ENCODE measurements at regions not wholly inside any gene's neighbourhood (a gene's known extent, or its start where the extent isn't known, plus 50 kb on each side); places are given as distances from the start of the nearest gene placed in this dataset.

DNA sequence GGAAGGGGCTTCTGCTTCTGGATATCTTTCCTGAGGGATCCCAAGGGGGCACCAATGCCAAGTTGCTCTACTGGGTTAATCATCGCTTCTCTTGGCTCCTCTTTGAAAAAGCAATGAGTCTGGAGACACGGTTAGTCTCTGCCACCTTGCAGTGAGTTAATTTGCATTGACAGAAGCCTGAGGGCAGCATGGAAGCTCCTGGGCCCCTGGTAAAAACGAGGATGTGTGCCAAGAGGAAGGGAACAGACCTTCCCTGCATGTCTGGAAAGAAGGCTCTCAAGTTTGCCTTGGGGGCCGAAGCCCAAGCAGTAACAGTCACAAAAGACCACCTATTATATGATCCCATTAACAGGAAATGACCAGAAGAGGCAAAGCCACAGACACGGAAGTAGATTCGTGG, 86.7 kb downstream of the IRX5 start:
- no peak for TF ChIP-seq EZH2 (IDR thresholded peaks at IDR 0.05; ENCODE audit: insufficient read depth, low read length)
- TF ChIP-seq, protein P1, sequence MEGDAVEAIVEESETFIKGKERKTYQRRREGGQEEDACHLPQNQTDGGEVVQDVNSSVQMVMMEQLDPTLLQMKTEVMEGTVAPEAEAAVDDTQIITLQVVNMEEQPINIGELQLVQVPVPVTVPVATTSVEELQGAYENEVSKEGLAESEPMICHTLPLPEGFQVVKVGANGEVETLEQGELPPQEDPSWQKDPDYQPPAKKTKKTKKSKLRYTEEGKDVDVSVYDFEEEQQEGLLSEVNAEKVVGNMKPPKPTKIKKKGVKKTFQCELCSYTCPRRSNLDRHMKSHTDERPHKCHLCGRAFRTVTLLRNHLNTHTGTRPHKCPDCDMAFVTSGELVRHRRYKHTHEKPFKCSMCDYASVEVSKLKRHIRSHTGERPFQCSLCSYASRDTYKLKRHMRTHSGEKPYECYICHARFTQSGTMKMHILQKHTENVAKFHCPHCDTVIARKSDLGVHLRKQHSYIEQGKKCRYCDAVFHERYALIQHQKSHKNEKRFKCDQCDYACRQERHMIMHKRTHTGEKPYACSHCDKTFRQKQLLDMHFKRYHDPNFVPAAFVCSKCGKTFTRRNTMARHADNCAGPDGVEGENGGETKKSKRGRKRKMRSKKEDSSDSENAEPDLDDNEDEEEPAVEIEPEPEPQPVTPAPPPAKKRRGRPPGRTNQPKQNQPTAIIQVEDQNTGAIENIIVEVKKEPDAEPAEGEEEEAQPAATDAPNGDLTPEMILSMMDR (IDR thresholded peaks at IDR 0.05; ENCODE audit: insufficient read depth, low read depth, low read length), result no peak
- Histone ChIP-seq H3K36me3 (ENCODE audit: insufficient read depth, low read length) (no peaks in the 10 kb centered on the region), H3K4me2 (ENCODE audit: low read length) (no peak overlapping the region), H2AFZ (ENCODE audit: low read depth, low read length) (no peak overlapping the region), H3K4me3 (ENCODE audit: insufficient read depth, low read depth, low read length) (no peak overlapping the region), H4K20me1 (ENCODE audit: insufficient read depth, low read length) (no peaks in the 10 kb centered on the region), H3K27ac (ENCODE audit: low read depth, low read length) (no peak overlapping the region), H3K27me3 (ENCODE audit: insufficient read depth, low read length) (no peaks in the 10 kb centered on the region), H3K9me3 (ENCODE audit: insufficient read depth, low read depth, low read length) (peaks cover 8% of the 10 kb centered on the region), H3K79me2 (ENCODE audit: insufficient read depth, low read length) (no peaks in the 10 kb centered on the region), H3K4me1 (ENCODE audit: insufficient read depth, low read length) (no peaks in the 10 kb centered on the region), H3K9ac (ENCODE audit: low read length) (no peak overlapping the region)
- FAIRE-seq (no peak), DNase-seq (ENCODE audit: low read depth) (no peak)
- H3K4me1 Mint-ChIP-seq (ENCODE audit: low read depth, unreplicated experiment), result peaks cover 2% of the 10 kb centered on the region
- no peak overlapping the region for H3K27ac Mint-ChIP-seq (ENCODE audit: unreplicated experiment)
- no peaks in the 10 kb centered on the region for H3K9me3 Mint-ChIP-seq (ENCODE audit: unreplicated experiment)
- H3K36me3 Mint-ChIP-seq (ENCODE audit: low read depth, unreplicated experiment), result no peaks in the 10 kb centered on the region
- peaks cover 12% of the 10 kb centered on the region for H3K27me3 Mint-ChIP-seq (ENCODE audit: low read depth, unreplicated experiment)
- H3K4me3 Mint-ChIP-seq (ENCODE audit: unreplicated experiment), result no peak overlapping the region

DNA sequence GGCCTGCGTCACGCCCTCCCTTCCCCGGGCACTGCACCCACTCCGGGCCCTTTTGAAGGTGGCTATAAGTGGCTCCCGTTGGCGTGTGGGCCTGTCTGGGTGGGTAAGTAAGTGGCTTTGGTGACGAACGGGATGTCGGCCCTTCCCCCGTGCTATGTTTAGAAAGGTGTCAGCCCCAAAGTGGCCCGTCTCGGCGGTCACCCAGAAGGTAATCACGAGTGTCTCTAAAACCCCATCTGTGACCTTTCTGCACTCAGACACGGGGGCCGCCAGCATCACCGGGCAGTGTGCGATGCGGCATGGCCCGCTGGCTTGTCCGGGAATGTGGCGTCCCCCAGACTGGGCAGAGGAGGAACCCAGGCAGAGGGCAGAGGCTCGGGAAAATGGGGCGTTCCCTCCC, 88.2 kb downstream of the IRX5 start:
- no peak overlapping the region for H3K9ac ChIP-seq (ENCODE audit: low read length)
- Mint-ChIP-seq H3K27ac (ENCODE audit: unreplicated experiment) (no peak overlapping the region), H3K9me3 (ENCODE audit: unreplicated experiment) (no peaks in the 10 kb centered on the region), H3K27me3 (ENCODE audit: low read depth, unreplicated experiment) (peaks cover 20% of the 10 kb centered on the region), H3K4me3 (ENCODE audit: unreplicated experiment) (no peak overlapping the region), H3K4me1 (ENCODE audit: low read depth, unreplicated experiment) (peaks cover 2% of the 10 kb centered on the region), H3K36me3 (ENCODE audit: low read depth, unreplicated experiment) (no peaks in the 10 kb centered on the region)
- DNase-seq (ENCODE audit: low read depth) (no peak), FAIRE-seq (no peak)
- TF ChIP-seq EZH2 (IDR thresholded peaks at IDR 0.05; ENCODE audit: insufficient read depth, low read length), result no peak
- TF ChIP-seq, protein P1 (IDR thresholded peaks at IDR 0.05; ENCODE audit: insufficient read depth, low read depth, low read length), result no peak
- H3K4me2 ChIP-seq (ENCODE audit: low read length), result no peak overlapping the region
- no peak overlapping the region for H3K4me3 ChIP-seq (ENCODE audit: insufficient read depth, low read depth, low read length)
- no peaks in the 10 kb centered on the region for H3K27me3 ChIP-seq (ENCODE audit: insufficient read depth, low read length)
- H3K36me3 ChIP-seq (ENCODE audit: insufficient read depth, low read length), result no peaks in the 10 kb centered on the region
- H3K9me3 ChIP-seq (ENCODE audit: insufficient read depth, low read depth, low read length), result peaks cover 8% of the 10 kb centered on the region
- no peak overlapping the region for H3K27ac ChIP-seq (ENCODE audit: low read depth, low read length)
- no peaks in the 10 kb centered on the region for H4K20me1 ChIP-seq (ENCODE audit: insufficient read depth, low read length)
- H3K79me2 ChIP-seq (ENCODE audit: insufficient read depth, low read length), result no peaks in the 10 kb centered on the region
- H2AFZ ChIP-seq (ENCODE audit: low read depth, low read length), result no peak overlapping the region
- H3K4me1 ChIP-seq (ENCODE audit: insufficient read depth, low read length), result no peaks in the 10 kb centered on the region

DNA sequence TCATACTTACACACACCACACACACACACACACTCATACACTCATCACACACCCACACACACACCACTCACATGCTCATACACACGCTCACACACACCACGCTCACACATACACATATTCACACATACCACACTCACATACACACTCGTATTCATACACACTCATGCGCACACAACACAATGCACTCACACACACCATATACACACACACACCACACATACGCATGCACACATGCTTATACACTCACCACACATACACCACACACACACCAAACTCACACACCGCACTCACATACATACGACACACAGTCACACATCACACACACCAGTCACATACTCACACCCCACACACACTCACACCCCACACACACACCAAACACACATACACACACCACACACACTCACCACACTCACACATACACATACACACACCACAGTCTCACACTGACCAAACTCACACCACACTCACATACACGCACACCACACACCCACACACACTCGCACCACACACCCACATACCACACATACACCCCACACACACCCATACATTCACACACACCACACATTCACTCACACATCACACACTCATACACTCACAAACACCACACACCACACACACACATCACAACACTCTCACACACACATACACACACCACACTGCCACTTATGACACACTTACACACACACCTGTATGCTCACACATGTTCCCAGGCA, 88.9 kb downstream of the IRX5 start:
- Histone ChIP-seq H2AFZ (ENCODE audit: low read depth, low read length) (no peak overlapping the region), H3K9me3 (ENCODE audit: insufficient read depth, low read depth, low read length) (peaks cover 8% of the 10 kb centered on the region), H3K9ac (ENCODE audit: low read length) (no peak overlapping the region), H3K4me3 (ENCODE audit: insufficient read depth, low read depth, low read length) (no peak overlapping the region), H3K27me3 (ENCODE audit: insufficient read depth, low read length) (no peaks in the 10 kb centered on the region), H3K27ac (ENCODE audit: low read depth, low read length) (no peak overlapping the region), H4K20me1 (ENCODE audit: insufficient read depth, low read length) (no peaks in the 10 kb centered on the region), H3K4me2 (ENCODE audit: low read length) (no peak overlapping the region), H3K4me1 (ENCODE audit: insufficient read depth, low read length) (no peaks in the 10 kb centered on the region), H3K79me2 (ENCODE audit: insufficient read depth, low read length) (no peaks in the 10 kb centered on the region), H3K36me3 (ENCODE audit: insufficient read depth, low read length) (no peaks in the 10 kb centered on the region)
- Mint-ChIP-seq H3K27ac (ENCODE audit: unreplicated experiment) (no peak overlapping the region), H3K4me3 (ENCODE audit: unreplicated experiment) (no peak overlapping the region), H3K36me3 (ENCODE audit: low read depth, unreplicated experiment) (no peaks in the 10 kb centered on the region), H3K27me3 (ENCODE audit: low read depth, unreplicated experiment) (peaks cover 19% of the 10 kb centered on the region), H3K9me3 (ENCODE audit: unreplicated experiment) (no peaks in the 10 kb centered on the region), H3K4me1 (ENCODE audit: low read depth, unreplicated experiment) (peaks cover 2% of the 10 kb centered on the region)
- TF ChIP-seq EZH2 (IDR thresholded peaks at IDR 0.05; ENCODE audit: insufficient read depth, low read length), result no peak
- TF ChIP-seq, protein P1 (IDR thresholded peaks at IDR 0.05; ENCODE audit: insufficient read depth, low read depth, low read length), result no peak
- no peak for FAIRE-seq
- DNase-seq (ENCODE audit: low read depth), result no peak
